CD4-positive, CD25-positive, alpha-beta regulatory T cell (primary cell): ENCODE measurements at regions not wholly inside any gene's neighbourhood (a gene's known extent, or its start where the extent isn't known, plus 50 kb on each side); places are given as distances from the start of the nearest gene placed in this dataset.
"Not testable (repeated sequence)": the region's sequence is repeated elsewhere in the genome, so short reads cannot be mapped to it uniquely, and the experiment has no call there.

Experiments
- ATAC-seq, 2 donors: fragments of 150-1000 bp; cut with Tn5 transposase; one replicate each; pipeline ENCODE4 v1.10.0; 2021; ENCODE audit warnings: low read depth in 2 of 2, moderate number of reproducible peaks in 2 of 2, moderate library complexity in 1 of 2
- DNase-seq, 3 donors: peaks; one replicate each; pipeline versions ENCODE4 v3.0.0 to v3.0.0-alpha.2; 2012 to 2022; ENCODE audit warnings: mixed read lengths in 1 of 3
- H3K27ac ChIP-seq: one replicate; pipeline ENCODE4 v1.7.0; 2013; ENCODE audit warnings: mild to moderate bottlenecking, low read length; ENCODE audit not compliant: insufficient read depth, poor library complexity, severe bottlenecking
- H3K27me3 ChIP-seq: one replicate; pipeline ENCODE4 v1.7.0; 2013; ENCODE audit warnings: low read length; ENCODE audit not compliant: control insufficient read depth, insufficient read depth
- H3K36me3 ChIP-seq: one replicate; pipeline ENCODE4 v1.7.0; 2013; ENCODE audit warnings: mild to moderate bottlenecking, low read length, moderate library complexity; ENCODE audit not compliant: control insufficient read depth, insufficient read depth
- H3K4me1 ChIP-seq: 2 replicates; pipeline ENCODE4 v1.7.0; 2013; ENCODE audit warnings: mild to moderate bottlenecking, low read length; ENCODE audit not compliant: insufficient read depth, control insufficient read depth, poor library complexity, severe bottlenecking
- H3K4me3 ChIP-seq: one replicate; pipeline ENCODE4 v1.7.0; 2013; ENCODE audit warnings: low read depth, mild to moderate bottlenecking, low read length, moderate library complexity
- H3K9me3 ChIP-seq, 2 experiments: 1 replicate in 1 of 2; 2 replicates in 1 of 2; pipeline ENCODE4 v1.7.0; 2013; ENCODE audit warnings: low read length in 2 of 2, mild to moderate bottlenecking in 1 of 2, moderate library complexity in 1 of 2; ENCODE audit not compliant: control insufficient read depth in 2 of 2
- H3K27ac Mint-ChIP-seq, 3 donors: one replicate each; pipeline ENCODE4 v1.8.0; 2020 to 2022; ENCODE audit warnings: mild to moderate bottlenecking in 3 of 3, mixed read lengths in 3 of 3, moderate library complexity in 2 of 3
- H3K27me3 Mint-ChIP-seq: one replicate; pipeline ENCODE4 v1.8.0; 2022; ENCODE audit warnings: mild to moderate bottlenecking, mixed read lengths
- H3K36me3 Mint-ChIP-seq: one replicate; pipeline ENCODE4 v1.8.0; 2020; ENCODE audit warnings: mixed read lengths
- H3K4me1 Mint-ChIP-seq, 4 donors: one replicate each; pipeline ENCODE4 v1.8.0; 2020 to 2022; ENCODE audit warnings: mixed read lengths in 4 of 4, mild to moderate bottlenecking in 1 of 4
- H3K4me3 Mint-ChIP-seq, 4 donors: one replicate each; pipeline ENCODE4 v1.8.0; 2020 to 2022; ENCODE audit warnings: mild to moderate bottlenecking in 4 of 4, mixed read lengths in 4 of 4, moderate library complexity in 3 of 4
- H3K9me3 Mint-ChIP-seq, 7 donors: one replicate each; pipeline ENCODE4 v1.8.0; 2020 to 2022; ENCODE audit warnings: mixed read lengths in 7 of 7, mild to moderate bottlenecking in 3 of 7, moderate library complexity in 2 of 7

GRCh38 chr14:80286744-80287143 is 75.4 kb upstream of the DIO2 start:
- H3K4me1 ChIP-seq, H3K27ac Mint-ChIP-seq, H3K9me3 ChIP-seq, H3K36me3 ChIP-seq, DNase-seq, H3K36me3 Mint-ChIP-seq, H3K27me3 ChIP-seq, ATAC-seq, H3K27ac ChIP-seq, H3K4me3 ChIP-seq, H3K4me3 Mint-ChIP-seq, H3K27me3 Mint-ChIP-seq, H3K4me1 Mint-ChIP-seq: not testable (repeated sequence)
- peaks cover 0 to 13% (median 4%) of the 10 kb centered on the region in 7 donors for H3K9me3 Mint-ChIP-seq

GRCh38 chr14:80278293-80279023 is 67.2 kb upstream of the DIO2 start:
- ATAC-seq (no peak), DNase-seq (no peak)
- Histone ChIP-seq H3K27me3 (no peaks in the 10 kb centered on the region), H3K4me3 (no peak overlapping the region), H3K4me1 (no peaks in the 10 kb centered on the region), H3K27ac (no peak overlapping the region), H3K9me3 (no peaks in the 10 kb centered on the region), H3K36me3 (no peaks in the 10 kb centered on the region)
- Mint-ChIP-seq H3K27ac (no peak overlapping the region), H3K27me3 (no peaks in the 10 kb centered on the region), H3K4me3 (no peak overlapping the region), H3K9me3 (peaks cover 0 to 1% (median 0%) of the 10 kb centered on the region in 7 donors), H3K4me1 (no peaks in the 10 kb centered on the region), H3K36me3 (no peaks in the 10 kb centered on the region)

GRCh38 chr14:80275208-80275850 is 64.0 kb upstream of the DIO2 start:
- Mint-ChIP-seq H3K27ac (no peak overlapping the region), H3K36me3 (no peaks in the 10 kb centered on the region), H3K4me1 (no peaks in the 10 kb centered on the region), H3K4me3 (no peak overlapping the region), H3K9me3 (peaks cover 0 to 5% (median 0%) of the 10 kb centered on the region in 7 donors), H3K27me3 (no peaks in the 10 kb centered on the region)
- no peak overlapping the region for H3K4me3 ChIP-seq
- no peaks in the 10 kb centered on the region for H3K4me1 ChIP-seq
- no peak for ATAC-seq
- no peaks in the 10 kb centered on the region for H3K9me3 ChIP-seq
- no peak for DNase-seq
- no peak overlapping the region for H3K27ac ChIP-seq
- H3K36me3 ChIP-seq = no peaks in the 10 kb centered on the region
- no peaks in the 10 kb centered on the region for H3K27me3 ChIP-seq

GRCh38 chr14:80274310-80274709 is 63.0 kb upstream of the DIO2 start:
- not testable (repeated sequence) for H3K9me3 ChIP-seq, ATAC-seq, H3K27ac ChIP-seq, H3K27ac Mint-ChIP-seq, H3K4me1 ChIP-seq, H3K4me3 ChIP-seq, H3K27me3 ChIP-seq, DNase-seq, H3K9me3 Mint-ChIP-seq, H3K36me3 Mint-ChIP-seq, H3K36me3 ChIP-seq, H3K27me3 Mint-ChIP-seq, H3K4me3 Mint-ChIP-seq, H3K4me1 Mint-ChIP-seq

- no peak overlapping the region for H3K27ac ChIP-seq
- Mint-ChIP-seq H3K36me3 (no peaks in the 10 kb centered on the region), H3K27ac (no peak overlapping the region)
Observed at GRCh38 chr14:80271389-80271788, 60.1 kb upstream of the DIO2 start.

GRCh38 chr14:80269353-80269925 is 58.1 kb upstream of the DIO2 start:
- DNase-seq = no peak
- no peaks in the 10 kb centered on the region for H3K4me1 Mint-ChIP-seq
- Histone ChIP-seq H3K27ac (no peak overlapping the region), H3K4me3 (no peak overlapping the region), H3K36me3 (no peaks in the 10 kb centered on the region), H3K4me1 (no peaks in the 10 kb centered on the region), H3K27me3 (no peaks in the 10 kb centered on the region), H3K9me3 (no peaks in the 10 kb centered on the region)
- ATAC-seq = no peak
- no peaks in the 10 kb centered on the region for H3K36me3 Mint-ChIP-seq
- peaks cover 0 to 5% (median 0%) of the 10 kb centered on the region in 7 donors for H3K9me3 Mint-ChIP-seq
- H3K27ac Mint-ChIP-seq = no peak overlapping the region
- no peak overlapping the region for H3K4me3 Mint-ChIP-seq
- no peaks in the 10 kb centered on the region for H3K27me3 Mint-ChIP-seq

More at GRCh38 chr14:80271389-80271788, 60.1 kb upstream of the DIO2 start:
- no peaks in the 10 kb centered on the region for H3K27me3 ChIP-seq
- H3K9me3 Mint-ChIP-seq = peaks cover 0 to 5% (median 0%) of the 10 kb centered on the region in 7 donors
- no peak for ATAC-seq
- H3K4me1 ChIP-seq = no peaks in the 10 kb centered on the region
- H3K27me3 Mint-ChIP-seq = no peaks in the 10 kb centered on the region
- H3K4me3 ChIP-seq = no peak overlapping the region
- H3K9me3 ChIP-seq = no peaks in the 10 kb centered on the region
- no peaks in the 10 kb centered on the region for H3K4me1 Mint-ChIP-seq
- DNase-seq = no peak
- no peak overlapping the region for H3K4me3 Mint-ChIP-seq
- H3K36me3 ChIP-seq = no peaks in the 10 kb centered on the region

- ATAC-seq = no peak
- H3K4me3 Mint-ChIP-seq = no peak overlapping the region
Observed at GRCh38 chr14:80266930-80267329, 55.6 kb upstream of the DIO2 start.

More at GRCh38 chr14:80266930-80267329, 55.6 kb upstream of the DIO2 start:
- Histone ChIP-seq H3K27me3 (no peaks in the 10 kb centered on the region), H3K4me3 (no peak overlapping the region), H3K36me3 (no peaks in the 10 kb centered on the region), H3K27ac (no peak overlapping the region), H3K4me1 (no peaks in the 10 kb centered on the region), H3K9me3 (no peaks in the 10 kb centered on the region)
- H3K9me3 Mint-ChIP-seq = peaks cover 0 to 6% (median 1%) of the 10 kb centered on the region in 7 donors
- DNase-seq = no peak
- no peaks in the 10 kb centered on the region for H3K27me3 Mint-ChIP-seq
- no peak overlapping the region for H3K27ac Mint-ChIP-seq
- no peaks in the 10 kb centered on the region for H3K4me1 Mint-ChIP-seq
- H3K36me3 Mint-ChIP-seq = no peaks in the 10 kb centered on the region
